Heart left ventricle (tissue), 16 donors: ENCODE measurements at regions not wholly inside any gene's neighbourhood (a gene's known extent, or its start where the extent isn't known, plus 50 kb on each side); places are given as distances from the start of the nearest gene placed in this dataset.

Experiments used
- ATAC-seq, 4 donors: fragments of 200-7000 bp; cut with Tn5 transposase; one replicate each; pipeline ENCODE4 v1.9.1; 2020 to 2022; ENCODE audit warnings: moderate library complexity in 4 of 4, mild to moderate bottlenecking in 3 of 4, moderate number of reproducible peaks in 1 of 4
- DNase-seq, 5 donors: peaks; one replicate each; pipeline ENCODE4 v3.0.0-alpha.2; 2020
- H3K27ac ChIP-seq, 12 donors: fragments of 200-600 bp; sonication (generic) in 4 of 12; one replicate each; pipeline versions ENCODE4 v1.5.0 to v1.8.0; 2016 to 2022; ENCODE audit warnings: mild to moderate bottlenecking in 2 of 12
- H3K27me3 ChIP-seq, 9 donors: fragments of 200-600 bp; sonication (generic) in 2 of 9; one replicate each; pipeline versions ENCODE4 v1.5.1 to v1.8.0; 2016 to 2022; ENCODE audit warnings: mild to moderate bottlenecking in 3 of 9
- H3K36me3 ChIP-seq, 9 donors: fragments of 200-600 bp; sonication (generic) in 2 of 9; one replicate each; pipeline versions ENCODE4 v1.5.0 to v1.8.0; 2018 to 2022; ENCODE audit warnings: mild to moderate bottlenecking in 2 of 9
- H3K4me1 ChIP-seq, 12 donors: fragments of 200-600 bp; sonication (generic) in 4 of 12; one replicate each; pipeline versions ENCODE4 v1.5.0 to v1.8.0; 2016 to 2022; ENCODE audit warnings: mild to moderate bottlenecking in 3 of 12
- H3K4me3 ChIP-seq, 12 donors: fragments of 200-600 bp; sonication (generic) in 4 of 12; one replicate each; pipeline versions ENCODE4 v1.5.0 to v1.8.0; 2017 to 2022; ENCODE audit warnings: mild to moderate bottlenecking in 9 of 12, moderate library complexity in 4 of 12
- H3K9me3 ChIP-seq, 12 donors: fragments of 200-600 bp; sonication (generic) in 4 of 12; one replicate each; pipeline versions ENCODE4 v1.5.0 to v1.8.0; 2016 to 2022; ENCODE audit warnings: mild to moderate bottlenecking in 1 of 12
- CTCF ChIP-seq, 12 donors: fragments of 200-600 bp; sonication (generic) in 4 of 12; IDR thresholded peaks; one replicate each; pipeline versions ENCODE4 v1.5.0 to v1.8.0; 2018 to 2022; ENCODE audit warnings: antibody characterized with exemption in 12 of 12, mild to moderate bottlenecking in 5 of 12
- POLR2A ChIP-seq, 2 donors: fragments of 450-650 bp; IDR thresholded peaks; one replicate each; pipeline ENCODE4 v1.6.1; 2017; ENCODE audit warnings: antibody characterized with exemption in 2 of 2, mild to moderate bottlenecking in 2 of 2, moderate library complexity in 2 of 2
- WGBS, 4 donors: extraction: QIAGEN DNeasy Blood & Tissue Kit in 2 of 4; methylation state at CpG; one replicate each; pipeline versions ENCODE4 v1.1.5 to v1.1.7; 2013 to 2018; 5-methylcytosine and 5-hydroxymethylcytosine counted together
- intact Hi-C, 10 donors: fragments of 100-400 bp; cut with DNase I; formaldehyde crosslinking; loops; one replicate each; pipeline versions ENCODE4 v1.11.1 to v1.14.2; 2022
- donor health status: ischemic (EF 13 %, LVEDD 7.1; RV severe dilation, severe dysfunction).
- donor health status: healthy with polysubstance abuse.
- donor health status: DM: no; HTN: yes; CAD: no.
- donor health status: DM: no; HTN: no; CAD: no.
- donor health status: ischemic (EF 25% LVEDD 6.9; RV normal size, moderate dysfunction).
- donor health status: ischemic (EF 25% LVEDD 5.7; RV mildly dilated, moderate dysfunction).
- donor health status: healthy.
- donor health status: DM: yes; HTN: yes; CAD: no.
- donor health status: ischemic (EF 35%, LVEDD 5.7; RV mildly dilated, moderate dysfunction).
- donor health status: nonischemic (EF 11% LVEDD 7.7; RV severe dilation, severe dysfunction).
- donor health status: DM: yes; HTN: yes; CAD: no.
- donor health status: PGD.
- donor health status: ischemic (EF 29% LVEDD 5.4; RV normal size, mild dysfunction).
- donor health status: nonischemic (EF 23%, LVEDD 6.1; RV moderate dilation, normal function).

DNA sequence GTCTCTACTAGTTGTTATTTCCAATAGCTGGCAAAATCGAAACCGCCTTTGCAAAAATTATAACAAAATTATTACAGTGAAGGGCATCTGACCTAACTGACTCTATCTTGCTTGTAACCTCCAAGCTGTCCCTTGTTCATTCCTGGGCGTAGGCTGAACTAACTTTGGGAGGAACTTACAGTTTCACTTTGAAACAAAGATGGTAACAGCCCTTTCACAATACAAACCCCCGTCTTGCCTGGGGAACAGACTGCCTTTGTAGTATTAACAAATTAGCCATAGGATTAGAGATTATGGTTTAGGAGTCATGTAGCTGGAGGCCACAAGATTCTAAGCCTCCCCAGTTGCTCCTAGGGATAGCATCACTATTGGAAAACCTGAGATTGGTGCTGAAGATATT, 131.6 kb upstream of the HSD17B12 start:
- WGBS, 4 donors: 88 to 90% (median 89%) methylated on average over 4 of the region's 4 CpGs
- no peak for TF ChIP-seq CTCF (IDR thresholded peaks at IDR 0.05)
- no peak for TF ChIP-seq POLR2A (IDR thresholded peaks at IDR 0.05)
- peaks cover 3 to 53% (median 22%) of the 10 kb centered on the region in 9 donors for H3K27me3 ChIP-seq

DNA sequence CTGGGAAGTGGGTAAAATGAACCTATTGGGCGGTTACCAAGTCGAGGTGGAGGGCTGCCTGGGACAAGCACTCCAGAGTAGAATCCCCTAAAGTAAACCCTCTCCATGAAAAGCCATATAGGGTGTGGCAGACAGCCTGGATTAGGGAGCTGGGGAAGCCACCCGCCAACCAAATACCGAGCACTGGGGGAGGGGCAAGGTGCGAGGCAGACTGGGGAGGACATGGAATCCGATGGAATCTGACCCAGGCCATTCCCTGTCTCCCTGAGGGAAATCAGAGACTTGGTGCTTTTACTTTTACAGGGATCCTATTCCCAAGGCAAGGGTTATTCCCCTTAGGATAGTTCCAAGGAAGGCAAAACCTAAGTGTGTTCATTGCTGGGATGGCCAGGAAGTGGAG, 130.9 kb upstream of the HSD17B12 start:
- 62 to 82% (median 70%) methylated on average over 6 of the region's 6 CpGs for WGBS, 4 donors
- no peak overlapping the region for H3K27ac ChIP-seq
- H3K9me3 ChIP-seq: no peaks in the 10 kb centered on the region
- ATAC-seq (no peak), DNase-seq (no peak)
- TF ChIP-seq POLR2A (IDR thresholded peaks at IDR 0.05) (no peak), CTCF (IDR thresholded peaks at IDR 0.05) (no peak)
- H3K4me3 ChIP-seq: no peak overlapping the region
- no peaks in the 10 kb centered on the region for H3K36me3 ChIP-seq
- H3K27me3 ChIP-seq: peaks cover 3 to 60% (median 24%) of the 10 kb centered on the region in 9 donors
- H3K4me1 ChIP-seq: peaks cover 0 to 12% (median 0%) of the 10 kb centered on the region in 12 donors
- intact Hi-C loops: no loop called here

More for the DNA sequence above, 131.6 kb upstream of the HSD17B12 start:
- Histone ChIP-seq H3K9me3 (no peaks in the 10 kb centered on the region), H3K36me3 (no peaks in the 10 kb centered on the region), H3K4me1 (peaks cover 0 to 12% (median 0%) of the 10 kb centered on the region in 12 donors), H3K27ac (no peak overlapping the region), H3K4me3 (no peak overlapping the region)
- no peak for ATAC-seq
- no peak for DNase-seq
- intact Hi-C loops: no loop called here

GRCh38 chr11:43550714-43551113, 129.8 kb upstream of the HSD17B12 start:
- H3K4me3 ChIP-seq: no peak overlapping the region
- no peak for ATAC-seq
- peaks cover 0 to 18% (median 5%) of the 10 kb centered on the region in 12 donors for H3K4me1 ChIP-seq
- TF ChIP-seq POLR2A (IDR thresholded peaks at IDR 0.05) (no peak), CTCF (IDR thresholded peaks at IDR 0.05) (no peak)
- peaks cover 3 to 68% (median 30%) of the 10 kb centered on the region in 9 donors for H3K27me3 ChIP-seq
- WGBS, 4 donors: 81 to 88% (median 86%) methylated on average over 4 of the region's 4 CpGs
- intact Hi-C loops: no loop called here
- DNase-seq: no peak
- H3K27ac ChIP-seq: no peak overlapping the region
- no peaks in the 10 kb centered on the region for H3K9me3 ChIP-seq
- no peaks in the 10 kb centered on the region for H3K36me3 ChIP-seq

- no peak for DNase-seq
- H3K27me3 ChIP-seq: peaks cover under 1 to 75% (median 24%) of the 10 kb centered on the region in 9 donors
- peaks cover 0 to 26% (median 10%) of the 10 kb centered on the region in 12 donors for H3K4me1 ChIP-seq
- no peaks in the 10 kb centered on the region for H3K9me3 ChIP-seq
- no peak overlapping the region for H3K4me3 ChIP-seq
- H3K36me3 ChIP-seq: no peaks in the 10 kb centered on the region
- 34 to 54% (median 45%) methylated on average over 6 of the region's 6 CpGs for WGBS, 4 donors
- intact Hi-C loops: no loop called here
- TF ChIP-seq POLR2A (IDR thresholded peaks at IDR 0.05) (no peak), CTCF (IDR thresholded peaks at IDR 0.05) (no peak)
- no peak for ATAC-seq
- H3K27ac ChIP-seq: no peak overlapping the region
These were observed 126.4 kb upstream of the HSD17B12 start for GRCh38 chr11:43554148-43554473.
